GM23248 (cell line): ENCODE measurements at regions not wholly inside any gene's neighbourhood (a gene's known extent, or its start where the extent isn't known, plus 50 kb on each side); places are given as distances from the start of the nearest gene placed in this dataset.

Experiments
- EZH2 ChIP-seq: fragments of 200-600 bp; sonication (generic); IDR thresholded peaks from 2 replicates; pipeline ENCODE4 v1.6.1; 2018; ENCODE audit warnings: antibody characterized with exemption, mild to moderate bottlenecking; ENCODE audit not compliant: insufficient read depth, poor library complexity, severe bottlenecking
- EZH2phosphoT487 ChIP-seq: fragments of 200-600 bp; sonication (generic); IDR thresholded peaks from 2 replicates; pipeline ENCODE4 v1.6.1; 2018; ENCODE audit warnings: antibody characterized with exemption, moderate library complexity, mild to moderate bottlenecking, low read depth; ENCODE audit not compliant: insufficient read depth

GRCh38 chr5:162474239-162474638 is 406.7 kb downstream of the GABRG2 start:
- TF ChIP-seq EZH2: no peak
- TF ChIP-seq EZH2phosphoT487: no peak
